PC-9 (cell line): ENCODE measurements at regions not wholly inside any gene's neighbourhood (a gene's known extent, or its start where the extent isn't known, plus 50 kb on each side); places are given as distances from the start of the nearest gene placed in this dataset.

Source experiments
- EZH2 ChIP-seq: fragments of 200-600 bp; sonication (generic); IDR thresholded peaks from 2 replicates; pipeline ENCODE4 v1.8.0; 2017; ENCODE audit warnings: antibody characterized with exemption, low read depth
- TF ChIP-seq, protein P1 (sequence below): fragments of 200-600 bp; sonication (generic); conservative IDR thresholded peaks from 2 replicates; pipeline ENCODE4 v1.6.1; 2017; ENCODE audit warnings: mixed run types, antibody characterized with exemption, mild to moderate bottlenecking, moderate library complexity

DNA sequence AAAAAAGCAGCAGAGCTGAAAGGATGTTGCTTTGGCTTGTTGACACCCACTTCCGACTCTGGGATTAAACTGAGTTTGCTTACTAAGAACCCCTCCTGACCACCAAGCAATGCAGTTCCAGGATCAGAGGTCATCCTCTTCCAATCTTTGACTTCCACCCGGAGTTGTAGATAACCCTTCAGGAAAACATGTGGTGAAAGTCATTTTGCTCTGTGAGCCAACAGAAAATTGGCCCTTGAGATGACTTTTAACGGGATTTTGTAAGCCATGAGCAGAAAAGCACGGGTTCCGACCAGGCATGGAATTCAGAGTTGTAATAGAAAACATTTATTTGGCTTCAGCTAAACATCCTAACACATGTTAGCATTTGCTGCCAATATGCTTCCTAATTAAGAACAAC lies 171.6 kb upstream of the NR2F2 start:
- TF ChIP-seq, protein P1, sequence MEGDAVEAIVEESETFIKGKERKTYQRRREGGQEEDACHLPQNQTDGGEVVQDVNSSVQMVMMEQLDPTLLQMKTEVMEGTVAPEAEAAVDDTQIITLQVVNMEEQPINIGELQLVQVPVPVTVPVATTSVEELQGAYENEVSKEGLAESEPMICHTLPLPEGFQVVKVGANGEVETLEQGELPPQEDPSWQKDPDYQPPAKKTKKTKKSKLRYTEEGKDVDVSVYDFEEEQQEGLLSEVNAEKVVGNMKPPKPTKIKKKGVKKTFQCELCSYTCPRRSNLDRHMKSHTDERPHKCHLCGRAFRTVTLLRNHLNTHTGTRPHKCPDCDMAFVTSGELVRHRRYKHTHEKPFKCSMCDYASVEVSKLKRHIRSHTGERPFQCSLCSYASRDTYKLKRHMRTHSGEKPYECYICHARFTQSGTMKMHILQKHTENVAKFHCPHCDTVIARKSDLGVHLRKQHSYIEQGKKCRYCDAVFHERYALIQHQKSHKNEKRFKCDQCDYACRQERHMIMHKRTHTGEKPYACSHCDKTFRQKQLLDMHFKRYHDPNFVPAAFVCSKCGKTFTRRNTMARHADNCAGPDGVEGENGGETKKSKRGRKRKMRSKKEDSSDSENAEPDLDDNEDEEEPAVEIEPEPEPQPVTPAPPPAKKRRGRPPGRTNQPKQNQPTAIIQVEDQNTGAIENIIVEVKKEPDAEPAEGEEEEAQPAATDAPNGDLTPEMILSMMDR = no peak
- TF ChIP-seq EZH2 = no peak
